VCaP (cell line): ENCODE measurements at regions not wholly inside any gene's neighbourhood (a gene's known extent, or its start where the extent isn't known, plus 50 kb on each side); places are given as distances from the start of the nearest gene placed in this dataset.

Experiments
- H3K27ac ChIP-seq: fragments of 450-650 bp; 2 replicates; pipeline ENCODE4 v1.5.1; 2017
- CTCF ChIP-seq: fragments of 450-650 bp; conservative IDR thresholded peaks from 2 replicates; pipeline ENCODE4 v1.5.1; 2017; ENCODE audit warnings: mild to moderate bottlenecking, moderate library complexity

- no peak for TF ChIP-seq CTCF
- no peak overlapping the region for H3K27ac ChIP-seq
Observed at GRCh38 chr18:28409811-28410210, 232.9 kb upstream of the CDH2 start.

- no peak overlapping the region for H3K27ac ChIP-seq
- TF ChIP-seq CTCF: no peak
Observed at GRCh38 chr18:28408528-28408927, 231.6 kb upstream of the CDH2 start.

GRCh38 chr18:28407681-28408080 is 230.8 kb upstream of the CDH2 start:
- H3K27ac ChIP-seq: no peak overlapping the region
- TF ChIP-seq CTCF: no peak

GRCh38 chr18:28406533-28406932 is 229.6 kb upstream of the CDH2 start:
- H3K27ac ChIP-seq: no peak overlapping the region
- no peak for TF ChIP-seq CTCF

GRCh38 chr18:28404694-28405093 is 227.8 kb upstream of the CDH2 start:
- TF ChIP-seq CTCF: no peak
- no peak overlapping the region for H3K27ac ChIP-seq

GRCh38 chr18:28399781-28400362 is 222.9 kb upstream of the CDH2 start:
- TF ChIP-seq CTCF: no peak
- H3K27ac ChIP-seq: no peak overlapping the region

- no peak overlapping the region for H3K27ac ChIP-seq
Observed at GRCh38 chr18:28398471-28398870, 221.5 kb upstream of the CDH2 start.

More at GRCh38 chr18:28398471-28398870, 221.5 kb upstream of the CDH2 start:
- TF ChIP-seq CTCF: no peak
